A549 (cell line): ENCODE measurements at regions not wholly inside any gene's neighbourhood (a gene's known extent, or its start where the extent isn't known, plus 50 kb on each side); places are given as distances from the start of the nearest gene placed in this dataset.

ENCODE experiments used
- ATAC-seq, 2 experiments: fragments of 200-7000 bp in 1 of 2; fragments of >200 bp in 1 of 2; cut with Nextera tagmentation in 1 of 2; cut with Tn5 transposase in 1 of 2; 3 replicates each; pipeline versions ENCODE4 v1.8.0 to v1.9.1; 2018 to 2020; ENCODE audit warnings: mild to moderate bottlenecking in 1 of 2, moderate library complexity in 1 of 2
- CTCF ChIA-PET: fragments of 300-600 bp; sonication (Branson Sonifier 250); formaldehyde crosslinking; extraction: SDS; loops from one replicate; lab custom pipeline; 2021; ENCODE audit warnings: antibody characterized with exemption, inconsistent platforms; lab: Yijun Ruan, JAX
- POLR2A ChIA-PET: fragments of 350-600 bp; formaldehyde crosslinking; extraction: SDS; loops from one replicate; lab custom pipeline; 2021; ENCODE audit warnings: antibody characterized with exemption, inconsistent platforms; lab: Yijun Ruan, JAX
- DNase-seq, 2 experiments: peaks; one replicate each; pipeline versions ENCODE4 v3.0.0 to v3.0.0-alpha.2; 2011 to 2016; ENCODE audit warnings: low read depth in 1 of 2, low spot score in 1 of 2
- FAIRE-seq: peaks from 2 replicates; lab custom pipeline; 2011; peaks lifted over from hg19 to GRCh38; lab: Jason Lieb, UNC
- H3K27ac ChIP-seq, 2 experiments: fragments of >200 bp; sonication (Bioruptor Twin); formaldehyde crosslinking; 3 replicates each; pipeline ENCODE4 v1.5.1; 2016 to 2017
- H3K4me1 ChIP-seq: fragments of >200 bp; sonication (Bioruptor Twin); formaldehyde crosslinking; 3 replicates; pipeline ENCODE4 v1.6.1; 2016
- H3K4me2 ChIP-seq: fragments of >200 bp; sonication (Bioruptor Twin); formaldehyde crosslinking; 3 replicates; pipeline ENCODE4 v1.6.1; 2016
- H3K4me3 ChIP-seq: fragments of >200 bp; sonication (Bioruptor Twin); formaldehyde crosslinking; 3 replicates; pipeline ENCODE4 v1.5.1; 2016
- H3K9me3 ChIP-seq: fragments of >200 bp; sonication (Bioruptor Twin); formaldehyde crosslinking; 3 replicates; pipeline ENCODE4 v1.6.1; 2016
- BHLHE40 ChIP-seq: IDR thresholded peaks from 2 replicates; pipeline ENCODE4 v1.6.1; 2012; ENCODE audit warnings: low read depth, low read length, inconsistent platforms
- CEBPB ChIP-seq, 2 experiments: fragments of >200 bp in 1 of 2; sonication (Bioruptor Twin) in 1 of 2; formaldehyde crosslinking in 1 of 2; IDR thresholded peaks; 2 replicates each; pipeline ENCODE4 v1.6.1; 2012 to 2016
- EHF ChIP-seq: fragments of 250-450 bp; sonication (Bioruptor Pico); IDR thresholded peaks from 2 replicates; pipeline ENCODE4 v1.5.0; 2020; ENCODE audit warnings: mild to moderate bottlenecking
- ELK1 ChIP-seq: fragments of 150-350 bp; IDR thresholded peaks from 2 replicates; pipeline ENCODE4 v1.6.1; 2014; ENCODE audit warnings: low read depth, mild to moderate bottlenecking, low read length
- FOSB ChIP-seq: fragments of 250-450 bp; sonication (Bioruptor Pico); IDR thresholded peaks from 2 replicates; pipeline ENCODE4 v1.5.0; 2020; ENCODE audit warnings: mild to moderate bottlenecking, moderate library complexity
- HDAC2 ChIP-seq: fragments of 200-600 bp; sonication (generic); IDR thresholded peaks from 2 replicates; pipeline ENCODE4 v1.6.1; 2016
- HOXB13 ChIP-seq: fragments of 250-450 bp; sonication (Bioruptor Pico); IDR thresholded peaks from 2 replicates; pipeline ENCODE4 v1.5.0; 2020; ENCODE audit warnings: low read depth, mild to moderate bottlenecking, moderate library complexity
- HOXB5 ChIP-seq: fragments of 250-450 bp; sonication (Bioruptor Pico); IDR thresholded peaks from 2 replicates; pipeline ENCODE4 v1.5.0; 2020; ENCODE audit warnings: mild to moderate bottlenecking, moderate library complexity
- KDM5A ChIP-seq: fragments of 200-600 bp; sonication (generic); IDR thresholded peaks from 2 replicates; pipeline ENCODE4 v1.6.1; 2016; ENCODE audit warnings: antibody characterized with exemption, mild to moderate bottlenecking
- NPAS2 ChIP-seq: fragments of 250-450 bp; sonication (Bioruptor Pico); IDR thresholded peaks from 2 replicates; pipeline ENCODE4 v1.8.0; 2022; ENCODE audit warnings: mild to moderate bottlenecking, moderate library complexity, borderline replicate concordance
- POLR2AphosphoS2 ChIP-seq: conservative IDR thresholded peaks from 2 replicates; pipeline ENCODE4 v1.6.1; 2012; ENCODE audit warnings: low read length, improper control_type of control experiment, inconsistent platforms
- RARB ChIP-seq: fragments of 250-450 bp; sonication (Bioruptor Pico); IDR thresholded peaks from 2 replicates; pipeline ENCODE4 v1.8.0; 2021; ENCODE audit warnings: mild to moderate bottlenecking, moderate library complexity
- REST ChIP-seq: fragments of 200-600 bp; sonication (generic); IDR thresholded peaks from 2 replicates; pipeline ENCODE4 v1.6.1; 2016; ENCODE audit warnings: antibody characterized with exemption, mild to moderate bottlenecking, moderate library complexity
- RFX5 ChIP-seq: fragments of 450-650 bp; IDR thresholded peaks from 2 replicates; pipeline ENCODE4 v1.7.1; 2014; ENCODE audit warnings: antibody characterized with exemption, mild to moderate bottlenecking, moderate library complexity
- TFCP2L1 ChIP-seq: fragments of 250-450 bp; sonication (Bioruptor Pico); IDR thresholded peaks from 2 replicates; pipeline ENCODE4 v1.5.0; 2021; ENCODE audit warnings: mild to moderate bottlenecking
- TP53 ChIP-seq: fragments of 250-450 bp; sonication (Bioruptor Pico); IDR thresholded peaks from 2 replicates; pipeline ENCODE4 v1.5.0; 2021; ENCODE audit warnings: mild to moderate bottlenecking, moderate library complexity
- ZFP36 ChIP-seq: fragments of 450-650 bp; IDR thresholded peaks from 2 replicates; pipeline ENCODE4 v1.6.1; 2014; ENCODE audit warnings: borderline replicate concordance; ENCODE audit not compliant: partially characterized antibody
- ZSCAN20 ChIP-seq: fragments of 250-450 bp; sonication (Bioruptor Pico); IDR thresholded peaks from 2 replicates; pipeline ENCODE4 v1.8.0; 2022; ENCODE audit warnings: mild to moderate bottlenecking, moderate library complexity
- WGBS: methylation state at CpG from one replicate; pipeline ENCODE4 v1.1.6; 2017; ENCODE audit errors: missing lambda C conversion rate; 5-methylcytosine and 5-hydroxymethylcytosine counted together
- TF ChIP-seq, protein P1 (sequence below): fragments of >200 bp; sonication (Bioruptor Twin); formaldehyde crosslinking; IDR thresholded peaks from 3 replicates; pipeline ENCODE4 v1.6.1; 2016
- TF ChIP-seq, protein P2 (sequence below): fragments of 250-450 bp; sonication (Bioruptor Pico); IDR thresholded peaks from 2 replicates; pipeline ENCODE4 v1.5.0; 2021; ENCODE audit warnings: mild to moderate bottlenecking, moderate library complexity, borderline replicate concordance
- TF ChIP-seq, protein P3 (sequence below): IDR thresholded peaks from 2 replicates; pipeline ENCODE4 v1.6.1; 2012

DNA sequence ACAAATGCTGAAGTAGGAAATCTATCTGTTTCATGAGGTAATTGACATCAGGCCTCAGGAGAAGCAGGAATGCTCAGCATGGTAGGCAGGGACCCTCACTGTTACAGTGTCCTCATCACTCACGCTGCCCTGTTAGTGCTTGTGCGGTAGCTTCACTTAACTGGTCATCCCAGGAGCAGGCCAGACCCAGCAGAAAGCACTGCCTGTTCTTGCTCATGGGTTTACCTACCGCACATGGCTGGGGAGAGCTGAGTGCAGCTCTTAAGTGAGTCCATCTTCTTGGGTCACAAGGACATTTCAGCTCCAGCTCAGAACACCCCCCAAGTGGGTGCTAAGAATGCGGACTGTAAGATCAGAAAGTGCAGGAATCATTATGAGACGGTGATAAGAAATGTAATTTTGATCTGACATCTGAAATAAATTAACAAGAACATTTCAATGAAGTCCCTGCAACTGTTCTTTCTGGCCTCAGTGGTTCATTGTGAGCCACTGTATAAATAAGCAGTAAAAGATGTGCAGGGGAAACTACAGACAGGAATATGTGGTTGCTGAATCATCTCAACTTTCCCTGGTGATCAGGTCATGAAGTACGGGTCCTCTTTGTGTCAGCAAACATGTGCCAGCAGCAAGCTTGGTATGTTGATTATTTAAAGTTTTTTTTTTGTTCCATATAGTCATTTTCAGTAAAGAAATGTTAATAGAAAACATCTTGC lies 757.7 kb upstream of the TMEM132C start:
- ChIA-PET CTCF (interaction anchor here (0.6 kb wide), 1 partner anchor 429 kb away, joined by 3 read pairs; no protein-coding TSS in a partner anchor), POLR2A (no interaction called here)
- no peaks in the 10 kb centered on the region for H3K4me1 ChIP-seq
- H3K9me3 ChIP-seq: no peaks in the 10 kb centered on the region; the same call in 2 of the 3 replicates
- H3K4me3 ChIP-seq: no peak overlapping the region
- ATAC-seq (no peak), FAIRE-seq (no peak), DNase-seq (no peak)
- TF ChIP-seq RFX5: no peak
- 7% methylated on average over 6 of the region's 6 CpGs for WGBS
- no peak overlapping the region for H3K27ac ChIP-seq
- H3K4me2 ChIP-seq: no peak overlapping the region

DNA sequence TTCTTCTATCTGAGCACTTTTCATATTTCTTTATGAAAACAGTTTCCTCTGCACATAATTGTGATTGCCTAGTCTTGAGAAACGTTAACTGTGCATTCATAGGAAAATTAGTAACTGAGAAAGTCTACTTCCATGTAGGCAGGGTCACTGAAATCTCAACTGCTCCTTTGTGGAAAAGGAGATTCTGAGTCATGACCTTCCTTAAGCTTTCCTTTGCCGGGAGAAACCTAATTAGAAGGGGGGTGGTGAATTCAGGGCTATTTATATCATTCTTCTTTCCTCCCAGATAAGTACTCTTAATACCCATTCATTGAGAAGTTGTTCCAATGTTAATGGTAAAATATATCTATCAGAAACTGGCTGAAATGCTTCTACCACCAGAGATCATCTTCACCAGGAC lies 751.0 kb upstream of the TMEM132C start:
- Histone ChIP-seq H3K4me1 (no peaks in the 10 kb centered on the region), H3K4me3 (no peak overlapping the region), H3K4me2 (no peak overlapping the region), H3K27ac (no peak overlapping the region), H3K9me3 (no peaks in the 10 kb centered on the region)
- TF ChIP-seq CEBPB (IDR thresholded peaks at IDR 0.05) (no peak), ELK1 (no peak), KDM5A (no peak), TFCP2L1 (CRISPR knock-in tag) (no peak), FOSB (no peak), ZSCAN20 (CRISPR knock-in tag) (no peak), TP53 (no peak), REST (no peak), HOXB13 (CRISPR knock-in tag) (no peak), RARB (CRISPR knock-in tag) (no peak), ZFP36 (no peak), EHF (no peak), HDAC2 (no peak), POLR2AphosphoS2 (no peak), HOXB5 (CRISPR knock-in tag) (no peak), NPAS2 (CRISPR knock-in tag) (no peak), BHLHE40 (no peak)
- TF ChIP-seq, protein P1, sequence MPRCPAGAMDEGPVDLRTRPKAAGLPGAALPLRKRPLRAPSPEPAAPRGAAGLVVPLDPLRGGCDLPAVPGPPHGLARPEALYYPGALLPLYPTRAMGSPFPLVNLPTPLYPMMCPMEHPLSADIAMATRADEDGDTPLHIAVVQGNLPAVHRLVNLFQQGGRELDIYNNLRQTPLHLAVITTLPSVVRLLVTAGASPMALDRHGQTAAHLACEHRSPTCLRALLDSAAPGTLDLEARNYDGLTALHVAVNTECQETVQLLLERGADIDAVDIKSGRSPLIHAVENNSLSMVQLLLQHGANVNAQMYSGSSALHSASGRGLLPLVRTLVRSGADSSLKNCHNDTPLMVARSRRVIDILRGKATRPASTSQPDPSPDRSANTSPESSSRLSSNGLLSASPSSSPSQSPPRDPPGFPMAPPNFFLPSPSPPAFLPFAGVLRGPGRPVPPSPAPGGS: no peak
- TF ChIP-seq, protein P2, sequence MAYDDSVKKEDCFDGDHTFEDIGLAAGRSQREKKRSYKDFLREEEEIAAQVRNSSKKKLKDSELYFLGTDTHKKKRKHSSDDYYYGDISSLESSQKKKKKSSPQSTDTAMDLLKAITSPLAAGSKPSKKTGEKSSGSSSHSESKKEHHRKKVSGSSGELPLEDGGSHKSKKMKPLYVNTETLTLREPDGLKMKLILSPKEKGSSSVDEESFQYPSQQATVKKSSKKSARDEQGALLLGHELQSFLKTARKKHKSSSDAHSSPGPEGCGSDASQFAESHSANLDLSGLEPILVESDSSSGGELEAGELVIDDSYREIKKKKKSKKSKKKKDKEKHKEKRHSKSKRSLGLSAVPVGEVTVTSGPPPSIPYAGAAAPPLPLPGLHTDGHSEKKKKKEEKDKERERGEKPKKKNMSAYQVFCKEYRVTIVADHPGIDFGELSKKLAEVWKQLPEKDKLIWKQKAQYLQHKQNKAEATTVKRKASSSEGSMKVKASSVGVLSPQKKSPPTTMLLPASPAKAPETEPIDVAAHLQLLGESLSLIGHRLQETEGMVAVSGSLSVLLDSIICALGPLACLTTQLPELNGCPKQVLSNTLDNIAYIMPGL (CRISPR knock-in tag): no peak
- TF ChIP-seq, protein P3, sequence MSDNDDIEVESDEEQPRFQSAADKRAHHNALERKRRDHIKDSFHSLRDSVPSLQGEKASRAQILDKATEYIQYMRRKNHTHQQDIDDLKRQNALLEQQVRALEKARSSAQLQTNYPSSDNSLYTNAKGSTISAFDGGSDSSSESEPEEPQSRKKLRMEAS: no peak
- ChIA-PET POLR2A (no interaction called here), CTCF (no interaction called here)
- DNase-seq (no peak), FAIRE-seq (no peak), ATAC-seq (no peak)
- 0% methylated on average over 2 of the region's 2 CpGs for WGBS
